ENCODE measurements at regions not wholly inside any gene's neighbourhood (a gene's known extent, or its start where the extent isn't known, plus 50 kb on each side); places are given as distances from the start of the nearest gene placed in this dataset.

GRCh38 chrX:69319376-69319775 lies 154.1 kb upstream of the PJA1 start:
- TF ChIP-seq POLR2A (IDR thresholded peaks at IDR 0.05), result no peak
- no peak for TF ChIP-seq CTCF (IDR thresholded peaks at IDR 0.05)
- TF ChIP-seq POLR2AphosphoS5 (IDR thresholded peaks at IDR 0.05), result no peak
- TF ChIP-seq EP300 (IDR thresholded peaks at IDR 0.05), result no peak

Measured in gastroesophageal sphincter (tissue), 3 donors.